GM18508 (cell line): ENCODE measurements at regions not wholly inside any gene's neighbourhood (a gene's known extent, or its start where the extent isn't known, plus 50 kb on each side); places are given as distances from the start of the nearest gene placed in this dataset.
A peak's percentile ranks its signal among the peaks of the same experiment; 100 is the strongest.

ENCODE experiments used
- ATAC-seq: cut with Tn5 transposase; IDR thresholded peaks from one replicate; pipeline ENCODE4 v1.9.1; 2021; ENCODE audit warnings: moderate number of reproducible peaks; ENCODE audit not compliant: insufficient read depth, unreplicated experiment

- no peak for ATAC-seq
Observed at GRCh38 chr5:10854506-10855277, 93.7 kb upstream of the DAP start.

GRCh38 chr5:10853154-10853553, 92.1 kb upstream of the DAP start:
- ATAC-seq = no peak

GRCh38 chr5:10849278-10849677, 88.2 kb upstream of the DAP start:
- ATAC-seq = no peak

GRCh38 chr5:10844016-10844415, 83.0 kb upstream of the DAP start:
- no peak for ATAC-seq

GRCh38 chr5:10842823-10843222, 81.8 kb upstream of the DAP start:
- no peak for ATAC-seq

- ATAC-seq = no peak
Observed at GRCh38 chr5:10839916-10840599, 79.0 kb upstream of the DAP start.

- ATAC-seq = no peak
Observed at GRCh38 chr5:10839118-10839517, 78.1 kb upstream of the DAP start.

GRCh38 chr5:10838038-10838437, 77.0 kb upstream of the DAP start:
- no peak for ATAC-seq

GRCh38 chr5:10836986-10837385, 76.0 kb upstream of the DAP start:
- no peak for ATAC-seq

GRCh38 chr5:10834695-10835094, 73.7 kb upstream of the DAP start:
- ATAC-seq = no peak

GRCh38 chr5:10832987-10833386, 72.0 kb upstream of the DAP start:
- no peak for ATAC-seq

- ATAC-seq = no peak
Observed at GRCh38 chr5:10832421-10832820, 71.4 kb upstream of the DAP start.

- ATAC-seq = no peak
Observed at GRCh38 chr5:10831419-10831818, 70.4 kb upstream of the DAP start.

GRCh38 chr5:10828241-10828640, 67.2 kb upstream of the DAP start:
- no peak for ATAC-seq

- no peak for ATAC-seq
Observed at GRCh38 chr5:10827571-10827970, 66.5 kb upstream of the DAP start.

- no peak for ATAC-seq
Observed at GRCh38 chr5:10826971-10827370, 65.9 kb upstream of the DAP start.

- ATAC-seq = peak; percentile 69
Observed at GRCh38 chr5:10825897-10826644, 65.0 kb upstream of the DAP start.

- ATAC-seq = no peak
Observed at GRCh38 chr5:10812218-10812617, 51.2 kb upstream of the DAP start.
